ENCODE measurements at regions not wholly inside any gene's neighbourhood (a gene's known extent, or its start where the extent isn't known, plus 50 kb on each side); places are given as distances from the start of the nearest gene placed in this dataset.

DNA sequence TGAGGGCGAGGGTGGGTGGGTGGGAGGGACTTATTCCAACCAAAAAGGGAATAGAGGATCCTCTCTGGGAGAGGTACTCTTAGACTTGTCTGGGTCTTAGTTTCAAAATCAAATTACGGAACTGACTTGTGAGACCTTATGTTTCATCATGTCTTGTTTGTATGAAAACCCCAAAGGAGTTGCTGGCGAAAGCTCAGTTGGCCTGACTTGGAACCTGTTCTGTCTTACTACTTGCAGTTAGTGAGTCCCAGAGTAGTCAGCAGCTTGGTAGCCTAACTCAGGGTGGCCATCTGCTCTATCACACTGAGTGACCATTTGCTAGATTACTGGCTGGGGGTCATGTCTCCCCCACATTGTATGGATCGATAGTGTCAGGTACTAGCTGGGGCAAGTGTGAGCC, 114.9 kb upstream of the MOCS1 start:
- no peak for TF ChIP-seq EZH2 (IDR thresholded peaks at IDR 0.05; ENCODE audit: low read depth)
- TF ChIP-seq, protein P1, sequence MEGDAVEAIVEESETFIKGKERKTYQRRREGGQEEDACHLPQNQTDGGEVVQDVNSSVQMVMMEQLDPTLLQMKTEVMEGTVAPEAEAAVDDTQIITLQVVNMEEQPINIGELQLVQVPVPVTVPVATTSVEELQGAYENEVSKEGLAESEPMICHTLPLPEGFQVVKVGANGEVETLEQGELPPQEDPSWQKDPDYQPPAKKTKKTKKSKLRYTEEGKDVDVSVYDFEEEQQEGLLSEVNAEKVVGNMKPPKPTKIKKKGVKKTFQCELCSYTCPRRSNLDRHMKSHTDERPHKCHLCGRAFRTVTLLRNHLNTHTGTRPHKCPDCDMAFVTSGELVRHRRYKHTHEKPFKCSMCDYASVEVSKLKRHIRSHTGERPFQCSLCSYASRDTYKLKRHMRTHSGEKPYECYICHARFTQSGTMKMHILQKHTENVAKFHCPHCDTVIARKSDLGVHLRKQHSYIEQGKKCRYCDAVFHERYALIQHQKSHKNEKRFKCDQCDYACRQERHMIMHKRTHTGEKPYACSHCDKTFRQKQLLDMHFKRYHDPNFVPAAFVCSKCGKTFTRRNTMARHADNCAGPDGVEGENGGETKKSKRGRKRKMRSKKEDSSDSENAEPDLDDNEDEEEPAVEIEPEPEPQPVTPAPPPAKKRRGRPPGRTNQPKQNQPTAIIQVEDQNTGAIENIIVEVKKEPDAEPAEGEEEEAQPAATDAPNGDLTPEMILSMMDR (conservative IDR thresholded peaks at IDR 0.05) = no peak
